ENCODE measurements at regions not wholly inside any gene's neighbourhood (a gene's known extent, or its start where the extent isn't known, plus 50 kb on each side); places are given as distances from the start of the nearest gene placed in this dataset.
"Not testable (repeated sequence)": the region's sequence is repeated elsewhere in the genome, so short reads cannot be mapped to it uniquely, and the experiment has no call there.

- DNase-seq: no peak
These were observed 1165.5 kb upstream of the SLC39A10 start for GRCh38 chr2:194491409-194492115.

- DNase-seq: peak; percentile 40 to 57
These were observed 1170.7 kb upstream of the SLC39A10 start for GRCh38 chr2:194486326-194486725.

- DNase-seq: no peak
These were observed 1174.0 kb upstream of the SLC39A10 start for GRCh38 chr2:194483041-194483440.

- DNase-seq: no peak
These were observed 1191.4 kb upstream of the SLC39A10 start for GRCh38 chr2:194465641-194466040.

- no peak for DNase-seq
These were observed 1191.9 kb upstream of the SLC39A10 start for GRCh38 chr2:194464964-194465638.

GRCh38 chr2:194462883-194463282 is 1194.1 kb upstream of the SLC39A10 start:
- DNase-seq: not testable (repeated sequence)

- no peak for DNase-seq
These were observed 1201.7 kb upstream of the SLC39A10 start for GRCh38 chr2:194455358-194455757.

GRCh38 chr2:194452504-194452903 is 1204.5 kb upstream of the SLC39A10 start:
- DNase-seq: no peak

GRCh38 chr2:194445226-194445625 is 1211.8 kb upstream of the SLC39A10 start:
- peak in 1 of 2 experiments; percentile 48 for DNase-seq

GRCh38 chr2:194443926-194444325 is 1213.1 kb upstream of the SLC39A10 start:
- DNase-seq: no peak

GRCh38 chr2:194424683-194425209 is 1232.3 kb upstream of the SLC39A10 start:
- DNase-seq: no peak

GRCh38 chr2:194411221-194411620 is 1245.8 kb upstream of the SLC39A10 start:
- DNase-seq: no peak

GRCh38 chr2:194395818-194396217 is 1261.2 kb upstream of the SLC39A10 start:
- DNase-seq: no peak

GRCh38 chr2:194385376-194385775 is 1271.7 kb upstream of the SLC39A10 start:
- peak; percentile 83 to 92 for DNase-seq

GRCh38 chr2:194383401-194383800 is 1273.6 kb upstream of the SLC39A10 start:
- DNase-seq: no peak

GRCh38 chr2:194382221-194382620 is 1274.8 kb upstream of the SLC39A10 start:
- no peak for DNase-seq

- no peak for DNase-seq
These were observed 1277.0 kb upstream of the SLC39A10 start for GRCh38 chr2:194380011-194380410.

- DNase-seq: peak in 1 of 2 experiments; percentile 21
These were observed 1289.6 kb upstream of the SLC39A10 start for GRCh38 chr2:194367390-194367789.

- DNase-seq: no peak
These were observed 1293.1 kb upstream of the SLC39A10 start for GRCh38 chr2:194363878-194364277.

- DNase-seq: peak; percentile 25 to 59
These were observed 1293.7 kb upstream of the SLC39A10 start for GRCh38 chr2:194363295-194363694.

GRCh38 chr2:194352505-194352904 is 1304.5 kb upstream of the SLC39A10 start:
- DNase-seq: no peak

GRCh38 chr2:194346193-194346592 is 1310.8 kb upstream of the SLC39A10 start:
- peak in 1 of 2 experiments; percentile 4 for DNase-seq

GRCh38 chr2:194345347-194345746 is 1311.7 kb upstream of the SLC39A10 start:
- no peak for DNase-seq

GRCh38 chr2:194343167-194343566 is 1313.9 kb upstream of the SLC39A10 start:
- no peak for DNase-seq
